ENCODE measurements at regions not wholly inside any gene's neighbourhood (a gene's known extent, or its start where the extent isn't known, plus 50 kb on each side); places are given as distances from the start of the nearest gene placed in this dataset.

DNA sequence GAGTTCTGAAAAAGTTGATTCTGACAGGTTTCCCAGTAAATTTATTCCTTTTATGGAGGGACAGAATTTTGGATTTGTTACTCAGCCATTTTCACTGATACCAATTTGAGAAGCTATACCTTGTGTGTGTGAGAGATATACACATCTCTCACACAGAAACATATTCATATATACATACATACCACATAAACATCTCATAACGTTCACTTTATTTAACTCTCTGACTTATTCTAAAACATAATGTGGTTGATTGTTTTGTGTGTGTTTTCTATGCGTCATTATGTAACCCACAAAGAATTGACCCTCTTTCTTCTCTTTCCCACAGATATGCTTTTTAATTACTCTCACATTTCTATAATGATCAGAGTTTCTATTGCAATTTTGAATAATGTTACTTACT lies 570.8 kb upstream of the TLE4 start:
- Histone ChIP-seq H3K36me3 (ENCODE audit: control insufficient read depth, insufficient read depth, low read length) (no peaks in the 10 kb centered on the region), H3K9me3 (ENCODE audit: control insufficient read depth, low read length) (no peaks in the 10 kb centered on the region), H3K4me3 (ENCODE audit: insufficient read depth, low read depth, low read length) (no peak overlapping the region), H3K4me1 (ENCODE audit: control insufficient read depth, insufficient read depth, low read length) (no peaks in the 10 kb centered on the region), H3K27me3 (ENCODE audit: control insufficient read depth, insufficient read depth, low read length, poor library complexity, severe bottlenecking) (no peaks in the 10 kb centered on the region), H3K27ac (ENCODE audit: insufficient read depth, low read depth, low read length, poor library complexity, severe bottlenecking) (no peak overlapping the region)
- no CpG with 5 or more reads among the region's 2 CpGs for WGBS, 2 experiments

DNA sequence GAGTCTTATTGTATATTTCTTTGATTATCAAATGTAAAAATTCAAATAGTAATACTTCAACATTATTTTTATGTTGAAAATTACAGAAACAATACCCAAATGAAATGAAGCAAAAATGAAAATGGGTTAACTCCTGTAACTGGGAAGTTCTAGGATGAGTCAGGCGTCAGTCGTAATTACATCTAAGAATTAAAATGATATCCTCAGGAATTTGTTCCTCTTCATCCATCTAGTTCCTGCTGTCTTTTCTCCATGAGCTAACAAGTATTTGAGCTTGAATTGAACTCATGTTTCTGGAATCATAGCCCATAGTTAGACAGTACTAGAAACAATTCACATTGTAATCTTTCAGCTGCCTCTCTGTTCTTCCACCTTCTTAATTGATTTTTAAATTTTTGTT lies 568.3 kb upstream of the TLE4 start:
- Histone ChIP-seq H3K36me3 (ENCODE audit: control insufficient read depth, insufficient read depth, low read length) (no peaks in the 10 kb centered on the region), H3K4me3 (ENCODE audit: insufficient read depth, low read depth, low read length) (no peak overlapping the region), H3K4me1 (ENCODE audit: control insufficient read depth, insufficient read depth, low read length) (no peaks in the 10 kb centered on the region), H3K9me3 (ENCODE audit: control insufficient read depth, low read length) (no peaks in the 10 kb centered on the region), H3K27me3 (ENCODE audit: control insufficient read depth, insufficient read depth, low read length, poor library complexity, severe bottlenecking) (no peaks in the 10 kb centered on the region), H3K27ac (ENCODE audit: insufficient read depth, low read depth, low read length, poor library complexity, severe bottlenecking) (no peak overlapping the region)
- 95 to 100% methylated on average over 2 of the region's 2 CpGs for WGBS, 2 experiments

- no peaks in the 10 kb centered on the region for H3K4me1 ChIP-seq (ENCODE audit: control insufficient read depth, insufficient read depth, low read length)
- whole genome bisulfite sequencing, 2 experiments, result 96 to 100% methylated on average over 3 to 4 of the region's 4 CpGs
- H3K27me3 ChIP-seq (ENCODE audit: control insufficient read depth, insufficient read depth, low read length, poor library complexity, severe bottlenecking), result no peaks in the 10 kb centered on the region
- H3K9me3 ChIP-seq (ENCODE audit: control insufficient read depth, low read length), result no peaks in the 10 kb centered on the region
- no peak overlapping the region for H3K27ac ChIP-seq (ENCODE audit: insufficient read depth, low read depth, low read length, poor library complexity, severe bottlenecking)
- H3K4me3 ChIP-seq (ENCODE audit: insufficient read depth, low read depth, low read length), result no peak overlapping the region
- no peaks in the 10 kb centered on the region for H3K36me3 ChIP-seq (ENCODE audit: control insufficient read depth, insufficient read depth, low read length)
These were observed 567.7 kb upstream of the TLE4 start for GRCh38 chr9:79004032-79004431.

GRCh38 chr9:79006546-79006945 lies 565.2 kb upstream of the TLE4 start:
- Histone ChIP-seq H3K27ac (ENCODE audit: insufficient read depth, low read depth, low read length, poor library complexity, severe bottlenecking) (no peak overlapping the region), H3K36me3 (ENCODE audit: control insufficient read depth, insufficient read depth, low read length) (no peaks in the 10 kb centered on the region), H3K27me3 (ENCODE audit: control insufficient read depth, insufficient read depth, low read length, poor library complexity, severe bottlenecking) (no peaks in the 10 kb centered on the region), H3K4me3 (ENCODE audit: insufficient read depth, low read depth, low read length) (no peak overlapping the region), H3K4me1 (ENCODE audit: control insufficient read depth, insufficient read depth, low read length) (no peaks in the 10 kb centered on the region), H3K9me3 (ENCODE audit: control insufficient read depth, low read length) (no peaks in the 10 kb centered on the region)
- WGBS, 2 experiments, result 91 to 96% methylated on average over 4 of the region's 4 CpGs

DNA sequence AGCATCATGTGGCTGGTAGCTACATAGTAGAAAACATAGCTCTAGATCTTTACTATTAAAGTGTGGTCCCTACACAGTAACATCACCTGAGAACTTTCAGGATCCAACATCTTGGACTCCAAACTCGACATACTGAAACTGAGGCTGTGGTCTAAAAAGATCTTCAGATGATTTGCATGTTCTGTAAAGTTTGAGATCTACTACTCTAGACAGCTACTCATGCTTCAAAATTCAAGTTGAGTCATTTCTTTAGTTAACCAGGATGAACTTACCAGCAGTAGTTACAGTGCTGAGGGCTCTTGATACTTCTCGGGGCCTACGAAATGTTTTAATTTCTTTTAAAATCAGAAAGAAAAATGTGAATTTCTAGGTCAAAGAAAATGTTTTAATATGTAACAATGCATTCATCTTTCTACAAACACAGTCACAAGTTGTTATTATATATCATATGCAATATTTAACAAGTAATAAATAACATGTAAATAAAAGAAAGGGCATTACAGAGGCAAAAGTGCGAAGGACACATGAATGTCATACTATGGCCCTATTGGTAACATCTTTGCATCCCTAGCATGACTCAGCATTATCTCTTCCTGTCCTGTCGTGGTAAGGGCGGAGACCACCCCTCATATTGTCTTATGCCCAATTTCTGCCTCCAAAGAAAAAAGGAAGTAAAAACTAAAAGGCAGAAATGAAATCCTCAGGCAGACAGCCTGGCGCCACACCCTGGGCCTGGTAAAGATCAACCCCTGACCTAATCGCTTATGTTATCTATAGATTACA lies 563.9 kb upstream of the TLE4 start:
- Histone ChIP-seq H3K4me3 (ENCODE audit: insufficient read depth, low read depth, low read length) (no peak overlapping the region), H3K9me3 (ENCODE audit: control insufficient read depth, low read length) (no peaks in the 10 kb centered on the region), H3K27ac (ENCODE audit: insufficient read depth, low read depth, low read length, poor library complexity, severe bottlenecking) (no peak overlapping the region), H3K36me3 (ENCODE audit: control insufficient read depth, insufficient read depth, low read length) (no peaks in the 10 kb centered on the region), H3K4me1 (ENCODE audit: control insufficient read depth, insufficient read depth, low read length) (no peaks in the 10 kb centered on the region), H3K27me3 (ENCODE audit: control insufficient read depth, insufficient read depth, low read length, poor library complexity, severe bottlenecking) (no peaks in the 10 kb centered on the region)
- 89 to 94% methylated on average over 7 to 8 of the region's 8 CpGs for WGBS, 2 experiments

- Histone ChIP-seq H3K4me3 (ENCODE audit: insufficient read depth, low read depth, low read length) (no peak overlapping the region), H3K27me3 (ENCODE audit: control insufficient read depth, insufficient read depth, low read length, poor library complexity, severe bottlenecking) (no peaks in the 10 kb centered on the region), H3K36me3 (ENCODE audit: control insufficient read depth, insufficient read depth, low read length) (no peaks in the 10 kb centered on the region), H3K9me3 (ENCODE audit: control insufficient read depth, low read length) (no peaks in the 10 kb centered on the region), H3K27ac (ENCODE audit: insufficient read depth, low read depth, low read length, poor library complexity, severe bottlenecking) (no peak overlapping the region), H3K4me1 (ENCODE audit: control insufficient read depth, insufficient read depth, low read length) (no peaks in the 10 kb centered on the region)
- 91 to 95% methylated on average over 3 of the region's 3 CpGs for WGBS, 2 experiments
These were observed 562.8 kb upstream of the TLE4 start for GRCh38 chr9:79008916-79009315.

DNA sequence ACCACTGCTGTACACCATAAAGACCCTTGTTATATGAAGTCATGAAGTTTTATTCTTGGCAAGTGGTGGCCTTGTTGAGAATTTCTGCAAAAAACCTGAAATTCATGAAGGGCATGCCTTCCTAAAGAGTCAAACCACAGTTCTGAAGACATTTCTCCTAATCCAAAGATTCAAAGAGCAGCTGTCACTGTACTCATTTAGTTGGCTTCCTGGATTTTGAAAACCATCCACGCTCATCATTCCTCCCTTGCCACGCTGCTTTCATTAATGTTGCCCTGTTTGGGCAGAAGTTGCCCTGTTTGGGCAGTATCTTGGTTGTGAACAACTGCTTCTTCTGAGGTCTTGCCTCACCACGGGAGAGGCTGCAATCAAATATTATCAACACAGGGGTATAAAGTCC lies 560.3 kb upstream of the TLE4 start:
- Histone ChIP-seq H3K4me1 (ENCODE audit: control insufficient read depth, insufficient read depth, low read length) (no peaks in the 10 kb centered on the region), H3K36me3 (ENCODE audit: control insufficient read depth, insufficient read depth, low read length) (no peaks in the 10 kb centered on the region), H3K27me3 (ENCODE audit: control insufficient read depth, insufficient read depth, low read length, poor library complexity, severe bottlenecking) (no peaks in the 10 kb centered on the region), H3K27ac (ENCODE audit: insufficient read depth, low read depth, low read length, poor library complexity, severe bottlenecking) (no peak overlapping the region), H3K9me3 (ENCODE audit: control insufficient read depth, low read length) (no peaks in the 10 kb centered on the region), H3K4me3 (ENCODE audit: insufficient read depth, low read depth, low read length) (no peak overlapping the region)
- WGBS, 2 experiments, result 94 to 95% methylated on average over 3 of the region's 3 CpGs

DNA sequence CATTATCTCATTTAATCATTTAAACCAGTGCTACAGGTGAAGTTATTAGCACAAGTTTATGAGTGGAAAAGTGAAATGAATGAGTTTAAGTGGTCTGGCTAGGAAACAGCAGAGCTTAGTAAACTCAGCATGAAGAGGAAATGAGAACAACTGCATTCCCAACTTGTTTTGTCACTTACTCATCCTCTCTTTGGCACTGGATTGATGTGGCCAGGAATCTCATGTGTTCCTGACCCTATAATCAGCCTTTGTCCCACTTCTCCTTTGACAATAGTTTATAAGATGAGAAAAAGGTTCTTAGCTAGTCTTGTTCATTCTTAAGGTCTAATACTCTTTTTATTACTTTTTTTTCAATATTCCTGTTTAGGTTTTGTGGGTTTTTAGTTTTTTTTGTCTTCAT lies 559.2 kb upstream of the TLE4 start:
- H3K27ac ChIP-seq (ENCODE audit: insufficient read depth, low read depth, low read length, poor library complexity, severe bottlenecking), result no peak overlapping the region
- no peak overlapping the region for H3K4me3 ChIP-seq (ENCODE audit: insufficient read depth, low read depth, low read length)
- H3K4me1 ChIP-seq (ENCODE audit: control insufficient read depth, insufficient read depth, low read length), result no peaks in the 10 kb centered on the region
- H3K9me3 ChIP-seq (ENCODE audit: control insufficient read depth, low read length), result no peaks in the 10 kb centered on the region
- no peaks in the 10 kb centered on the region for H3K27me3 ChIP-seq (ENCODE audit: control insufficient read depth, insufficient read depth, low read length, poor library complexity, severe bottlenecking)
- H3K36me3 ChIP-seq (ENCODE audit: control insufficient read depth, insufficient read depth, low read length), result no peaks in the 10 kb centered on the region

DNA sequence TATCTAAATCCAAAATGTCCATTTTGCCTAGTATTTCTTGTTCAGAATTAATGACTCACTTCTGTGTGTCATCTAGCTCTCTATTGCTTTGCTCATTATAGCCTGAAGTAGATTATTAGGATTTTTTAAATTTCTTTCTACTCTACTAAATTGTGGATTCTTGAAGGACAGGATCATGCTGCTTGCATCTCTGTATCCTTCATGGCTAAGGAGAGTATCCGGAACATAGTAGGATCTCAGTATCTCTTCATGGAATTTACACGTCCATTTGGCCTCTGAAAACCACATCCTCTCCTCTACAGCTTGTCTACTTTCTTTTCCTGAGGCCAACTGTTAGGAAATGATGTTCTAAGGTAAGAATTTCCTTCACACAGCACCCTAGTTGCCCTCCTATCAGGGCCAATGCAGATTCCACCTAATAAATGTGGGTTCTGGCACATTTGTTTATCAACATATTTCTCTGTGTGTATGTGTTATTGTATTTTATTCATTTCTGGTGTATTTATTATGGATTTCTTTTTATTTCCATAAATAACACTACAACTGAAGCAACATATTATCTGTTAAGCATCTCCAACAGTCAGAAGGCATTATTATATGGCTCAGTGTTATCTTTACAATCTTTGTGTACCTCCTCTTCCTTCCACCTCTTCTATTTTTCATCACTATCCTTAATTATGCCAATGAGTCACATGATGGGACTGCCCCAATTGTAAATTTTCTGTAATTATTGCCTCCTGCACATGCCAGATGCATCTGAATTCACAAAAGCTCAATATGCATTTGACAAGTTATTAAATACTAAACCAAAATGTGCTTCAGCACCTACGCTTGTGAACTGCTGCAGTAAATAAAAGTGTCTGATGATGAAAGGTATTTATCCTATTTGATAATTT lies 557.8 kb upstream of the TLE4 start:
- no peak overlapping the region for H3K4me3 ChIP-seq (ENCODE audit: insufficient read depth, low read depth, low read length)
- no peaks in the 10 kb centered on the region for H3K36me3 ChIP-seq (ENCODE audit: control insufficient read depth, insufficient read depth, low read length)
- no peaks in the 10 kb centered on the region for H3K27me3 ChIP-seq (ENCODE audit: control insufficient read depth, insufficient read depth, low read length, poor library complexity, severe bottlenecking)
- H3K4me1 ChIP-seq (ENCODE audit: control insufficient read depth, insufficient read depth, low read length), result no peaks in the 10 kb centered on the region
- WGBS, 2 experiments, result 71 to 95% methylated on average over 2 of the region's 3 CpGs
- H3K9me3 ChIP-seq (ENCODE audit: control insufficient read depth, low read length), result no peaks in the 10 kb centered on the region
- no peak overlapping the region for H3K27ac ChIP-seq (ENCODE audit: insufficient read depth, low read depth, low read length, poor library complexity, severe bottlenecking)

DNA sequence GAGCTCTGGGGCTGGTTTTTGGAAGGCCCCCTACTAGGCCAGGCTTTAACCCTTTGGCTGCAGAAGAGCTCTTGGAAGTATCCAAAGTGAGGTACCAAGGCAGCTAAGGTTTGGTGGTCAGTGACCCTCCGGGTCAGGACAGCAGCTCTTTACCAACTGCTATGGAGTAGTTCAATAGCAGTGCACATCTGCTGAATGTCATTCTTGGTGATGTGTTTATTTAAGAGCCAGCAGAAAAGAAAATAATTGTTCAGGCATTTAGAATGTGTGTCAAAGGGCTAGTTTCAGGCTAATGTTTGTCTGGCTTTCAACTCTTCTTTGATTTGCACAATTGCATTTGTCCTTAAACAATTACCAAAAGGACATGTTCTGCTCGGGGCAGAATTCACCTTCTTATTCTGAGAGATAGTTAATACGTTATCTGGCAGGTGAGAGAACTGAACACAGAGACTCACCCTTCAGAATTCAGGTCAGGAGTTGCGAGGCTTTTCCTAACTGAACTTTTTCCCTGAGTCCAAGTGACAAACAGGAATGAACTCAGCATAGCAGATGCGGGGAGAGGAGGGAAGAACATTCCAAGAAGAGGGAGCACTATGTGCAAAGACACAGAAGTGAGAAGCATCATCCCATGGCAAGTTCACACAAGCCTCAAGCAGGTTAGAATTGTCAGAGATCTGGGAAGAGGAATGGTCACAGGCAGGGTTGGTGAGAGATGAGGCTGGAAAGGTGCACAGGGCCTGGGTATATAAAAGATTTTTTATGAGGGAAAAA lies 556.7 kb upstream of the TLE4 start:
- Histone ChIP-seq H3K27ac (ENCODE audit: insufficient read depth, low read depth, low read length, poor library complexity, severe bottlenecking) (no peak overlapping the region), H3K36me3 (ENCODE audit: control insufficient read depth, insufficient read depth, low read length) (no peaks in the 10 kb centered on the region), H3K9me3 (ENCODE audit: control insufficient read depth, low read length) (no peaks in the 10 kb centered on the region), H3K27me3 (ENCODE audit: control insufficient read depth, insufficient read depth, low read length, poor library complexity, severe bottlenecking) (no peaks in the 10 kb centered on the region), H3K4me1 (ENCODE audit: control insufficient read depth, insufficient read depth, low read length) (no peaks in the 10 kb centered on the region), H3K4me3 (ENCODE audit: insufficient read depth, low read depth, low read length) (no peak overlapping the region)
- 93 to 94% methylated on average over 5 of the region's 5 CpGs for WGBS, 2 experiments
